ENCODE measurements at regions not wholly inside any gene's neighbourhood (a gene's known extent, or its start where the extent isn't known, plus 50 kb on each side); places are given as distances from the start of the nearest gene placed in this dataset.

GRCh38 chr2:51994123-51994763, 962.3 kb upstream of the NRXN1 start:
- TF ChIP-seq CTCF (IDR thresholded peaks at IDR 0.05) (no peak), POLR2A (IDR thresholded peaks at IDR 0.05) (no peak)

Measured in lower leg skin (tissue), 3 donors.